GM06990 (cell line): ENCODE measurements at regions not wholly inside any gene's neighbourhood (a gene's known extent, or its start where the extent isn't known, plus 50 kb on each side); places are given as distances from the start of the nearest gene placed in this dataset.
"Not testable (repeated sequence)": the region's sequence is repeated elsewhere in the genome, so short reads cannot be mapped to it uniquely, and the experiment has no call there.

Experiments
- DNase-seq: peaks from one replicate; pipeline ENCODE4 v3.0.0-alpha.2; 2011; ENCODE audit not compliant: insufficient read length; ENCODE audit errors: extremely low read depth
- H3K27me3 ChIP-seq: replicated peaks from 2 replicates; pipeline ENCODE4 v1.6.0; 2011; ENCODE audit warnings: low read length; ENCODE audit not compliant: control insufficient read depth, insufficient read depth
- H3K36me3 ChIP-seq: 2 replicates; pipeline ENCODE4 v1.5.1; 2011; ENCODE audit warnings: low read length; ENCODE audit not compliant: control insufficient read depth, insufficient read depth
- H3K4me3 ChIP-seq: replicated peaks from 2 replicates; pipeline ENCODE4 v1.5.1; 2011; ENCODE audit warnings: low read depth, mild to moderate bottlenecking, control low read depth, low read length
- TF ChIP-seq, protein P1 (sequence below): IDR thresholded peaks from 2 replicates; pipeline ENCODE4 v1.5.1; 2011; ENCODE audit warnings: low read length, control low read depth, mild to moderate bottlenecking, inconsistent platforms; ENCODE audit not compliant: insufficient read depth, poor library complexity, severe bottlenecking

DNA sequence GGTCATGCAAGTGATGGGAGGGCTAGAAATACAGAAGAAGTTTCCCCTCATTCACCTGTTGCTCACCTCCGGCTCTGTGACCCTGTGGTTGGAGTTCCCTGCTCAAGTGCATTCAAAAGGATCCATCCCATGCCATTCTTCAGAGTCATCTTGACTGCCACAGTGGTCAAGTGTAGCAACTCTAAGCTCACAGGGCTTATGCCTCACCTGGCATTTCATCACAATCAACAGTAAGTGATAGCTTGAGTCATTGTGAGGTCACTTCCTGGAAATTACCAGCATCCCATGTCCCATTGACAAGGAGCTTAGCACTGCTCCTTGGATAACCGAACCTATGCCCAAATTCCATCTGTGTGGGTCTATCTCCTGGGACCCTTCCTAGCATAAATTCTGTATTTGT, 55.6 kb downstream of the OR4C45 start:
- TF ChIP-seq, protein P1, sequence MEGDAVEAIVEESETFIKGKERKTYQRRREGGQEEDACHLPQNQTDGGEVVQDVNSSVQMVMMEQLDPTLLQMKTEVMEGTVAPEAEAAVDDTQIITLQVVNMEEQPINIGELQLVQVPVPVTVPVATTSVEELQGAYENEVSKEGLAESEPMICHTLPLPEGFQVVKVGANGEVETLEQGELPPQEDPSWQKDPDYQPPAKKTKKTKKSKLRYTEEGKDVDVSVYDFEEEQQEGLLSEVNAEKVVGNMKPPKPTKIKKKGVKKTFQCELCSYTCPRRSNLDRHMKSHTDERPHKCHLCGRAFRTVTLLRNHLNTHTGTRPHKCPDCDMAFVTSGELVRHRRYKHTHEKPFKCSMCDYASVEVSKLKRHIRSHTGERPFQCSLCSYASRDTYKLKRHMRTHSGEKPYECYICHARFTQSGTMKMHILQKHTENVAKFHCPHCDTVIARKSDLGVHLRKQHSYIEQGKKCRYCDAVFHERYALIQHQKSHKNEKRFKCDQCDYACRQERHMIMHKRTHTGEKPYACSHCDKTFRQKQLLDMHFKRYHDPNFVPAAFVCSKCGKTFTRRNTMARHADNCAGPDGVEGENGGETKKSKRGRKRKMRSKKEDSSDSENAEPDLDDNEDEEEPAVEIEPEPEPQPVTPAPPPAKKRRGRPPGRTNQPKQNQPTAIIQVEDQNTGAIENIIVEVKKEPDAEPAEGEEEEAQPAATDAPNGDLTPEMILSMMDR: no peak

DNA sequence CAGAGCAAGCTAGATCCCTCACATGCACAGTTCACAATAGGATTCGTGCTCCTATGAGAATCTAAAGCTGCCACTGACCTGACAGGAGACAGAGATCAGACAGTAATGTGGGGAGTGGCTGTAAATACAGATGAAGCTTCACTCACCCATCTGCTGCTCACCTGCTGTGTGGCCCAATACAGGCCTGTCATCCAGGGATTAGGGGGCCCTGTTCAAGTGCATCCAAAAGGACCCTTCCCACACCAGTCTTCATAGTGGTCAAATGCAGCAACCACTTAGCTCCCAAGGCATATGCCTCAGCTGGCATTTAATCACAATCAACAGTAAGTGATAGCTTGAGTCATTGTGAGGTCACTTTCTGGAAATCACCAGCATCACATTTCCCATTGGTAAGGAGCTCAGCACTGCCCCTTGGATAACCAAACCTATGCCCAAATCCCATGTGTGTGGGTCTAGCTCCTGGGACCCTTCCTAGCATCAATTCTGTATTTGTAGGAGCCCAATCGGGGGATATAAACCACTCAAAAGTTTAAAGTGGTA, 65.6 kb downstream of the OR4C45 start:
- no peak for DNase-seq
- Histone ChIP-seq H3K36me3 (no peaks in the 10 kb centered on the region), H3K27me3 (no peaks in the 10 kb centered on the region), H3K4me3 (no peak overlapping the region)
- TF ChIP-seq, protein P1: no peak

More for the DNA sequence above, 55.6 kb downstream of the OR4C45 start:
- H3K36me3 ChIP-seq: no peaks in the 10 kb centered on the region
- H3K27me3 ChIP-seq: no peaks in the 10 kb centered on the region
- no peak overlapping the region for H3K4me3 ChIP-seq
- DNase-seq: no peak

DNA sequence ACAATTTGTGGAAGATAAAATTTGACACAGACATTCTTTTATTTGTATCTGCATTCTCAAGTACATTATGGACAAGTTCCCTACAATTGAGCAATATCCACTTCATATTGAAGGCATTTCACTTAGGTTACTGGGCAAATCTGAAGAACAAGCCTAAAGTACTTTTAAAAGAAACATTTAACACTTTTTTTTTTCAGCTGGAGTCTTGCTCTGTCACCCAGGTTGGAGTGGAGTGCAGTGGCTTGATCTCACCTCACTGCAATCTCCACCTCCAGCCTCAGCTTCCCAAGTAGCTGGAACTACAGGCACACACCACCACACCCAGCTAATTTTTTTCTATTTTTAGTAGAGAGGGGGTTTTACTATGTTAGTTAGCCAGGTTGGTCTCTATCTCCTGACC, 70.2 kb downstream of the OR4C45 start:
- TF ChIP-seq, protein P1: no peak
- H3K36me3 ChIP-seq: no peaks in the 10 kb centered on the region

DNA sequence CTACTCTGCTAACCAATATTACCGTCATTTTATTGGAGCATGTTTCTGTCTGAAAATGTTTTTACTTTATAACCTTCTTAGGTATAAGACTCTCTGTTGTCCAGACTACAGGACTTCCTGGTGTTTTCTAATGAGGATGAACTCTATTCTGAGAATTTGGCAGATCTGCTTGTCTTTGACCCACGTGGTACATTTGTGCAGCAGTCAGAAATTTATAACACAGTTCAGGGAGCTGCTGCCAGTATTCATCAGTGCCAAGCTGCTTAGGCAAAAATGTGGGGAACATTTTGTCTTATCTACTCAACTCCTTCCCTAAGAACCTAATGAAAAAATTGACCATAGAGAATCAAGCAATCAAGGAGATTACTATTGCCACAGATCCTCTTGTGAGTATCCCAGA, 108.0 kb downstream of the OR4C45 start:
- DNase-seq, H3K36me3 ChIP-seq, H3K27me3 ChIP-seq, H3K4me3 ChIP-seq: not testable (repeated sequence)

More for the DNA sequence above, 70.2 kb downstream of the OR4C45 start:
- DNase-seq: no peak
- Histone ChIP-seq H3K27me3 (no peaks in the 10 kb centered on the region), H3K4me3 (no peak overlapping the region)

DNA sequence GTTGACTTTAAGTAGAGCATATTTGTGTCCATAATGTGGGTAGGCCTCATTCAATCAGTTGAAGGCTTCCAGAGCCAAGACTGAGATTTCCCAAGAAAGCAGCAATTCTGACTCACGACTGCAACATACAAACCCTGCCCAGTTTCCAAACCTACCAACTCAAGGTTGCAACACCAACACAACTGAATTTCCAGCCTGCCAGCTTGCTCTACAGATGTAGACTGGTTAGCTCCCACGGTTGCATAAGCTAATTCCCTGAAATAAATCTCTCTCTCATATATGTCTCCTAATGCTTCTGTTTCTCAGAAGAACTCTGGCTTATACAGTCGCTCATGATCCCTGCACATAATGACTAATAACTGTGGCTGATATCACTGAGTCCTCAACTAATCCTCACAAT, 113.6 kb downstream of the OR4C45 start:
- not testable (repeated sequence) for H3K4me3 ChIP-seq, DNase-seq, H3K27me3 ChIP-seq, H3K36me3 ChIP-seq

DNA sequence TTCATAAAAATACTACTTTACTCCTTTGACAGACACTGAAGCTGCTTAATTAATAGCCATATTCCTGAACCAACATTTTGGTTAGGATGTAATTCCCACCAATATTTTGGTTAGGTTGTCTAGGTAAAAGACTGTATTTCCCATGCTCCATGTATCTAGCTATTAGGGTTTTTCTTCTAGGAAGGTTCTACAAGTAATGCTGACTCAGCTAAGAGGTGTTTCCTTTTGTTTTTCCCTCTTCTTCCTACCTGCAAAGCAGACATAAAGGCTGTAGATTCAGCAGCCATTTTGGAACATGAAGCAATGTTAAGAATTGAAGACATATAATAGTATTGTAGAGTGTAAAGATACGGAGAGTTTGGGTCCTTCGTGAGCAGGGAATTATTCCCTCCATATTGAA, 115.3 kb downstream of the OR4C45 start:
- H3K27me3 ChIP-seq, H3K36me3 ChIP-seq, DNase-seq, H3K4me3 ChIP-seq: not testable (repeated sequence)

DNA sequence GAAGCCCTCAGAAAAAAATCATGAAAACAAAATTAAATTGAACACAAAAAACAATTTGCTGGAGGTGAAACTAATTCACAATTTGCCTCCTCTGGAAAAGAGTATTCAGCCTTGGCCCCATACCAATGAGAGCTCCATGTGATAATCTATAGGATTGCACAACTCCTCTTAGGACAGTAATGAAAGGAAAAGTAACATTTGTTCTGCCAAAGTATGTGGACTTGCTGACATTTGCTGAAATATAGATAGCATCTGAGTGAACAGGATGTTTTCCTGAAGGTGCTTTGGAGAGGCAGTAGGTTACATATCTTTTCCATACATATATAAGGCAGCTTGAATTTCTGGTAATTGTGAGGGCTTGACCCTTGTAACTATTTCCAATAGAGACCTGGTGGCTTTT, 122.8 kb downstream of the OR4C45 start:
- TF ChIP-seq, protein P1: no peak
- H3K27me3 ChIP-seq: no peaks in the 10 kb centered on the region
- DNase-seq: no peak
- no peaks in the 10 kb centered on the region for H3K36me3 ChIP-seq
- H3K4me3 ChIP-seq: no peak overlapping the region
